ENCODE measurements at regions not wholly inside any gene's neighbourhood (a gene's known extent, or its start where the extent isn't known, plus 50 kb on each side); places are given as distances from the start of the nearest gene placed in this dataset.

GRCh38 chr17:5702951-5703510, 118.7 kb upstream of the NLRP1 start:
- no peak for TF ChIP-seq CTCF (IDR thresholded peaks at IDR 0.05; ENCODE audit: low read length)
- TF ChIP-seq EZH2 (optimal IDR thresholded peaks at IDR 0.05; ENCODE audit: low read depth, low read length): no peak
- TF ChIP-seq EZH2phosphoT487 (IDR thresholded peaks at IDR 0.05; ENCODE audit: low read length): no peak
